Right atrium auricular region (tissue), 2 donors: ENCODE measurements at regions not wholly inside any gene's neighbourhood (a gene's known extent, or its start where the extent isn't known, plus 50 kb on each side); places are given as distances from the start of the nearest gene placed in this dataset.
"Not testable (repeated sequence)": the region's sequence is repeated elsewhere in the genome, so short reads cannot be mapped to it uniquely, and the experiment has no call there.

ENCODE experiments used
- DNase-seq: peaks from one replicate; pipeline ENCODE4 v3.0.0-alpha.2; 2019; ENCODE audit warnings: low spot score
- H3K27ac ChIP-seq, 2 donors: fragments of 200-600 bp; sonication (generic); 1 replicate in 1 of 2; 2 replicates in 1 of 2; pipeline ENCODE4 v1.5.1; 2016 to 2019
- H3K27me3 ChIP-seq, 2 donors: fragments of 200-600 bp; sonication (generic); one replicate each; pipeline versions ENCODE4 v1.5.1 to v1.6.0; 2017 to 2019
- H3K36me3 ChIP-seq: fragments of 200-600 bp; sonication (generic); one replicate; pipeline ENCODE4 v1.5.1; 2016
- H3K4me1 ChIP-seq, 2 donors: fragments of 200-600 bp; sonication (generic); one replicate each; pipeline versions ENCODE4 v1.5.1 to v1.6.0; 2017 to 2019
- H3K4me3 ChIP-seq, 2 donors: fragments of 200-600 bp; sonication (generic); 1 replicate in 1 of 2; 2 replicates in 1 of 2; pipeline ENCODE4 v1.5.1; 2017 to 2019; ENCODE audit warnings: mild to moderate bottlenecking in 1 of 2, moderate library complexity in 1 of 2
- H3K9me3 ChIP-seq, 2 donors: fragments of 200-600 bp; sonication (generic); one replicate each; pipeline ENCODE4 v1.5.1; 2019
- CTCF ChIP-seq, 2 donors: fragments of 200-600 bp; sonication (generic); IDR thresholded peaks; one replicate each; pipeline ENCODE4 v1.5.1; 2019; ENCODE audit warnings: antibody characterized with exemption in 2 of 2

- no peak for DNase-seq
Measured at GRCh38 chr11:97622795-97623194, 1233.0 kb downstream of the JRKL start.

GRCh38 chr11:97636741-97637140 lies 1246.9 kb downstream of the JRKL start:
- not testable (repeated sequence) for H3K9me3 ChIP-seq, H3K27ac ChIP-seq, H3K4me3 ChIP-seq, H3K27me3 ChIP-seq, H3K4me1 ChIP-seq, H3K36me3 ChIP-seq, DNase-seq

More at GRCh38 chr11:97622795-97623194, 1233.0 kb downstream of the JRKL start:
- Histone ChIP-seq H3K4me1 (no peaks in the 10 kb centered on the region), H3K27me3 (no peaks in the 10 kb centered on the region), H3K36me3 (no peaks in the 10 kb centered on the region), H3K4me3 (no peak overlapping the region), H3K27ac (no peak overlapping the region), H3K9me3 (no peaks in the 10 kb centered on the region)
- no peak for TF ChIP-seq CTCF (IDR thresholded peaks at IDR 0.05)

GRCh38 chr11:97637701-97638100 lies 1247.9 kb downstream of the JRKL start:
- Histone ChIP-seq H3K27me3 (no peaks in the 10 kb centered on the region), H3K4me3 (no peak overlapping the region), H3K4me1 (no peaks in the 10 kb centered on the region), H3K9me3 (peaks cover 0 to 8% of the 10 kb centered on the region in 2 donors), H3K36me3 (no peaks in the 10 kb centered on the region), H3K27ac (no peak overlapping the region)
- DNase-seq = no peak
- TF ChIP-seq CTCF (IDR thresholded peaks at IDR 0.05) = no peak

- H3K9me3 ChIP-seq = peaks cover 0 to 6% of the 10 kb centered on the region in 2 donors
- no peak for TF ChIP-seq CTCF (IDR thresholded peaks at IDR 0.05)
- no peaks in the 10 kb centered on the region for H3K4me1 ChIP-seq
- no peak overlapping the region for H3K4me3 ChIP-seq
- DNase-seq = no peak
- no peak overlapping the region for H3K27ac ChIP-seq
- H3K27me3 ChIP-seq = no peaks in the 10 kb centered on the region
- H3K36me3 ChIP-seq = no peaks in the 10 kb centered on the region
Measured at GRCh38 chr11:97638641-97639224, 1248.9 kb downstream of the JRKL start.

- H3K9me3 ChIP-seq = peaks cover 0 to 5% of the 10 kb centered on the region in 2 donors
- no peaks in the 10 kb centered on the region for H3K4me1 ChIP-seq
- no peak overlapping the region for H3K4me3 ChIP-seq
- H3K27me3 ChIP-seq = no peaks in the 10 kb centered on the region
- DNase-seq = no peak
- no peaks in the 10 kb centered on the region for H3K36me3 ChIP-seq
- TF ChIP-seq CTCF (IDR thresholded peaks at IDR 0.05) = no peak
- H3K27ac ChIP-seq = no peak overlapping the region
Measured at GRCh38 chr11:97641988-97642387, 1252.2 kb downstream of the JRKL start.

- no peaks in the 10 kb centered on the region for H3K27me3 ChIP-seq
- H3K36me3 ChIP-seq = no peaks in the 10 kb centered on the region
- no peak overlapping the region for H3K27ac ChIP-seq
- no peaks in the 10 kb centered on the region for H3K4me1 ChIP-seq
- H3K9me3 ChIP-seq = peaks cover 0 to 16% of the 10 kb centered on the region in 2 donors
- TF ChIP-seq CTCF (IDR thresholded peaks at IDR 0.05) = no peak
- H3K4me3 ChIP-seq = no peak overlapping the region
- no peak for DNase-seq
Measured at GRCh38 chr11:97645736-97646135, 1255.9 kb downstream of the JRKL start.
